ENCODE measurements at regions not wholly inside any gene's neighbourhood (a gene's known extent, or its start where the extent isn't known, plus 50 kb on each side); places are given as distances from the start of the nearest gene placed in this dataset.

- H3K4me3 Mint-ChIP-seq, result no peak overlapping the region
- no peak overlapping the region for H3K27ac Mint-ChIP-seq
- H3K9me3 Mint-ChIP-seq, result peaks cover 32% of the 10 kb centered on the region
- H3K4me1 Mint-ChIP-seq, result no peaks in the 10 kb centered on the region
- no peaks in the 10 kb centered on the region for H3K36me3 Mint-ChIP-seq (ENCODE audit: low read depth)
- TF ChIP-seq, protein P1, sequence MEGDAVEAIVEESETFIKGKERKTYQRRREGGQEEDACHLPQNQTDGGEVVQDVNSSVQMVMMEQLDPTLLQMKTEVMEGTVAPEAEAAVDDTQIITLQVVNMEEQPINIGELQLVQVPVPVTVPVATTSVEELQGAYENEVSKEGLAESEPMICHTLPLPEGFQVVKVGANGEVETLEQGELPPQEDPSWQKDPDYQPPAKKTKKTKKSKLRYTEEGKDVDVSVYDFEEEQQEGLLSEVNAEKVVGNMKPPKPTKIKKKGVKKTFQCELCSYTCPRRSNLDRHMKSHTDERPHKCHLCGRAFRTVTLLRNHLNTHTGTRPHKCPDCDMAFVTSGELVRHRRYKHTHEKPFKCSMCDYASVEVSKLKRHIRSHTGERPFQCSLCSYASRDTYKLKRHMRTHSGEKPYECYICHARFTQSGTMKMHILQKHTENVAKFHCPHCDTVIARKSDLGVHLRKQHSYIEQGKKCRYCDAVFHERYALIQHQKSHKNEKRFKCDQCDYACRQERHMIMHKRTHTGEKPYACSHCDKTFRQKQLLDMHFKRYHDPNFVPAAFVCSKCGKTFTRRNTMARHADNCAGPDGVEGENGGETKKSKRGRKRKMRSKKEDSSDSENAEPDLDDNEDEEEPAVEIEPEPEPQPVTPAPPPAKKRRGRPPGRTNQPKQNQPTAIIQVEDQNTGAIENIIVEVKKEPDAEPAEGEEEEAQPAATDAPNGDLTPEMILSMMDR (IDR thresholded peaks at IDR 0.05), result no peak
- no peak for DNase-seq
- H3K27me3 Mint-ChIP-seq (ENCODE audit: low read depth, poor library complexity), result peaks cover 6% of the 10 kb centered on the region
Observed at GRCh38 chr14:86815341-86815740, 1177.6 kb downstream of the GALC start.

DNA sequence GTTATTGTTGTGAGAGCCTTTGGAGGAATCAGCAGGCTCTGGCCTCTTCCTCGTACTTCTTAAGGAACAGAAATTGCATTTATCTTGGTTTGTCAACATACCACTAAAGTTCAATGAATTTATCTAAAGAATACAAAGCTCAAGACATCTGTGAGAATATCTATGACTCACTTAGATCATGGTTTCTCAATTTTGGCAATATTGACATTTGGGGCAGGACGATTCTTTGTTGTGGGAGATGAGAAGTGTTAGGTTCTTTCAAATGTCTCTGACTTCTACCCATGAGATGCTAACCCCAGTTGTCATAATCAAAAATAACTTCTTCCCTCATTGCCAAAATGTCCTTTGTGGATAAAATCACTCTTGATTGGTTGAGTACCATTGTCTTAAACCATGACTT lies 1190.3 kb downstream of the GALC start:
- no peak for DNase-seq
- TF ChIP-seq, protein P1 (IDR thresholded peaks at IDR 0.05), result no peak
- no peaks in the 10 kb centered on the region for H3K36me3 Mint-ChIP-seq (ENCODE audit: low read depth)

DNA sequence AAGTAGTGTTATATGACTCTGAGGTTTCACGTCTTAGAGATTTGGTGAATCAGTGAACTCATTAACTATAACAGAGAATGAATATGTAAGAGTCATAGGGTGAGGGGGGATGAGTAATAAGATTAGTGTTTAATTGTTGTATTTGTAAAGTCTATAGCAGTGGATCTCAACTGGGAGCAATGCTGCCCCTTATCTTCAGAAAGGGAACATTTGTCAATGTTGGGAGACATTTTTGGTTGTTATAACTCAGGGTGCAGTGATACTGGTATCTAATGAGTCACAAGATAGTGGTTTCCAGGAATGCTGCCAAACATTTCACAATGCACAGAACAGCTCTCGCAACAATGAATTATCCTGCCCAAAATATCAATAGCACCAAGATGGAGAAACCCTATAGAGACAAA lies 1193.7 kb downstream of the GALC start:
- no peak for DNase-seq
- H3K36me3 Mint-ChIP-seq (ENCODE audit: low read depth), result no peaks in the 10 kb centered on the region
- no peaks in the 10 kb centered on the region for H3K27me3 Mint-ChIP-seq (ENCODE audit: low read depth, poor library complexity)
- TF ChIP-seq, protein P1 (IDR thresholded peaks at IDR 0.05), result no peak
- H3K4me3 Mint-ChIP-seq, result no peak overlapping the region
- no peaks in the 10 kb centered on the region for H3K4me1 Mint-ChIP-seq
- H3K9me3 Mint-ChIP-seq, result no peaks in the 10 kb centered on the region
- H3K27ac Mint-ChIP-seq, result no peak overlapping the region

More for the DNA sequence above, 1190.3 kb downstream of the GALC start:
- no peaks in the 10 kb centered on the region for H3K27me3 Mint-ChIP-seq (ENCODE audit: low read depth, poor library complexity)
- no peak overlapping the region for H3K27ac Mint-ChIP-seq
- H3K4me3 Mint-ChIP-seq, result no peak overlapping the region
- H3K9me3 Mint-ChIP-seq, result no peaks in the 10 kb centered on the region
- H3K4me1 Mint-ChIP-seq, result no peaks in the 10 kb centered on the region

DNA sequence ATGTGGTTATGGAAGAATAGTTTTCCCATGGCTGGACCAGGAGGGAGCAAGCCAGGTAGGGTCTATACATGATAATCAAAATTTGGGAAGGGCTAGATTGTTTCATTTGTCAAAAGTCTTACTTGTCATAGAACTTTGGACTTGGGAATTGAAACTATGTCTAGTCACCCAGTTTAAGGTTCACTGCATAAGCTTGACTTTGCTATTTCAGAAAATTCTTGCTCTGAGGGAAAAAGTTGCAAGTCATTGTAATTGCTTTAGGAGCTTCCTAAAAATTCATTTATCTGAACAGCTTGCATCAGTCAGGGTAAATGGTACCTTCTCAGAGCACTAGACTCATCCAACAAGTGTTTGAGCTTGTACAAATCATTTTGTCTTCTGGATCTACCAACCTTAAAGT lies 1194.7 kb downstream of the GALC start:
- DNase-seq, result no peak
- Mint-ChIP-seq H3K4me1 (no peaks in the 10 kb centered on the region), H3K27ac (no peak overlapping the region), H3K9me3 (no peaks in the 10 kb centered on the region), H3K36me3 (ENCODE audit: low read depth) (no peaks in the 10 kb centered on the region), H3K4me3 (no peak overlapping the region), H3K27me3 (ENCODE audit: low read depth, poor library complexity) (no peaks in the 10 kb centered on the region)
- TF ChIP-seq, protein P1 (IDR thresholded peaks at IDR 0.05), result no peak

GRCh38 chr14:86797075-86797351 lies 1196.0 kb downstream of the GALC start:
- Mint-ChIP-seq H3K4me1 (no peaks in the 10 kb centered on the region), H3K36me3 (ENCODE audit: low read depth) (no peaks in the 10 kb centered on the region), H3K27me3 (ENCODE audit: low read depth, poor library complexity) (no peaks in the 10 kb centered on the region), H3K4me3 (no peak overlapping the region), H3K27ac (no peak overlapping the region), H3K9me3 (no peaks in the 10 kb centered on the region)
- TF ChIP-seq, protein P1 (IDR thresholded peaks at IDR 0.05), result no peak
- DNase-seq, result no peak

DNA sequence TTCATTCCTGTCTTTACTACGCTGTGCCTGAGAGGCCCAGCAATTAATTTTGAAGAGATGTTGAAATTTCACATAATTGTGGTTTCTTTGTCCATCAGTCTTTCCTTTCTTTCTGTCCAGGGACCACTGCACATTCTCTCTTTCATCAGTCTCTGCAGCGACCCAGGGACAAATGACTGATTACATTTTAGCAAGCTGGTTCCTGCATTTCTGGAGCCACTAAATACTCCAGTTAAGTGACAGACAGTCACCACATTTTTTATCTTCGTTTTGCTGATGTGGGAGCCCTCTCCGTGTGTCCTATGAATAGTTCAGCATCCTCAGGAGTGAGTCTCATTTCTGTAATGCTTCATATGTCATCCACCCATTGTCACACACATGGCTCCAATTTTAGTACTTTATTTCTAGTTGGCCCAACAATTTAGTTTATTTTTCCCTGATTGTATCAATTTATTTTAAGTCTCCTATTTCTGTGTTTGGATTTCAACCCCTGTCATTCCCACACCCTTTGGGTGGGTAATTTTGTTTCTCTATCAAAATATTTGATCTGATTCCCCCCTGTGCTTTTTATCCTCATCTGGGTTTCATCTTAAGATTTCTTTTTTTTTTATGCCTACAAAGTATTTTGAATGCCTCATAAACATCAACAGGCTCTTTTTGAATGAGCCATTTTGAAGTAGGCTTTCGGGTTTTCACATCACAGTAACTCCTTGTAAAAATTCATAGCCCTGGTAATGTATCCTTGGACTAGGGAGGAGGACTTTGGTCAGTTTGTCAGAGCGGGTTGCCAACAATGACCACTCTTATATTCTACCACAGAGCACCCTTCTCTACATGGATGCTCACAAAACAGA lies 1196.5 kb downstream of the GALC start:
- no peak for DNase-seq
- no peaks in the 10 kb centered on the region for H3K9me3 Mint-ChIP-seq
- H3K36me3 Mint-ChIP-seq (ENCODE audit: low read depth), result no peaks in the 10 kb centered on the region
- no peaks in the 10 kb centered on the region for H3K4me1 Mint-ChIP-seq
- H3K27ac Mint-ChIP-seq, result no peak overlapping the region
- H3K27me3 Mint-ChIP-seq (ENCODE audit: low read depth, poor library complexity), result no peaks in the 10 kb centered on the region
- no peak overlapping the region for H3K4me3 Mint-ChIP-seq
- TF ChIP-seq, protein P1 (IDR thresholded peaks at IDR 0.05), result no peak

All from nephron progenitor cell (in vitro differentiated cells).